HG02885 (cell line): ENCODE measurements at regions not wholly inside any gene's neighbourhood (a gene's known extent, or its start where the extent isn't known, plus 50 kb on each side); places are given as distances from the start of the nearest gene placed in this dataset.
"Not testable (repeated sequence)": the region's sequence is repeated elsewhere in the genome, so short reads cannot be mapped to it uniquely, and the experiment has no call there.

ENCODE experiments used
- ATAC-seq: cut with Tn5 transposase; IDR thresholded peaks from one replicate; pipeline ENCODE4 v1.9.1; 2021; ENCODE audit warnings: mild to moderate bottlenecking; ENCODE audit not compliant: unreplicated experiment, poor library complexity

GRCh38 chr4:81704461-81704860 is 232.8 kb upstream of the RASGEF1B start:
- no peak for ATAC-seq

GRCh38 chr4:81700189-81700588 is 228.5 kb upstream of the RASGEF1B start:
- ATAC-seq: no peak

GRCh38 chr4:81698538-81699296 is 227.0 kb upstream of the RASGEF1B start:
- ATAC-seq: no peak

GRCh38 chr4:81694176-81694913 is 222.6 kb upstream of the RASGEF1B start:
- no peak for ATAC-seq

DNA sequence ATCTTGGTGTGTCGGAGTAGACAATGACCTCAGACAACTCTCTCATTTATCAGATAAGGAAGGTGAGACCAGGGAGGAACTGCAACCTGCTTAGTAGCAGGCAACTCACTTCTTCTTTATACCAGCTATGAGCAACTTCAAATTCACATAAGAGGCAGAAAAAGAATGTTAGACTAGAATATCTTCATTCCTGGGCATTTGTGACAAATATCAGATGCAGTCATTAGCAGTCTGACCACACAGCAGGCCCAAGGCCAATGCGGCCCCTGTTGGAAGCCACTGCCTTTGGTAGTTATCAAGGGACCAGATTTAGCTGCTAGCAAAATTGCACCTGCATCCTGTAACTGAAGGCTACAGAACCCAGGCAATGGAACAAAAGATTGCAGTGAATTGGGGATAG is 219.2 kb upstream of the RASGEF1B start:
- ATAC-seq: no peak

DNA sequence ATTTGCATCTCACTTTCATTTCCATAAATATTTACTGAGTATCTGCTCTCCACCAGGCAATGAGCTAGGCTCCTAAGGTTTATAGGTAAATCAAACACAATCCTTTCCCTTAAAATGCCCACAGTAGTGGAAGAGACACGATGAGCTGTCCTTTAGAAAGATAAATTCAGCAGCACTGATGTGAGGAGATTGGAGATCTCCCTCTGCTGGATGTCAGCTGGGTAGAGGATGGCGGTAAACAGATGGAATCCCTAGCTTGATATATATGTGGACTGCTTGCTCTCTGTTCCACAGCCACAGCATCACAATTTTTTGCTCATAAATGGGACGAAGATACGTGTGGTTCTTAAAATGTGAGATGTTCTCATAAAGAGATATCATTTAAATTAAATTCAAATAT is 216.4 kb upstream of the RASGEF1B start:
- ATAC-seq: no peak

DNA sequence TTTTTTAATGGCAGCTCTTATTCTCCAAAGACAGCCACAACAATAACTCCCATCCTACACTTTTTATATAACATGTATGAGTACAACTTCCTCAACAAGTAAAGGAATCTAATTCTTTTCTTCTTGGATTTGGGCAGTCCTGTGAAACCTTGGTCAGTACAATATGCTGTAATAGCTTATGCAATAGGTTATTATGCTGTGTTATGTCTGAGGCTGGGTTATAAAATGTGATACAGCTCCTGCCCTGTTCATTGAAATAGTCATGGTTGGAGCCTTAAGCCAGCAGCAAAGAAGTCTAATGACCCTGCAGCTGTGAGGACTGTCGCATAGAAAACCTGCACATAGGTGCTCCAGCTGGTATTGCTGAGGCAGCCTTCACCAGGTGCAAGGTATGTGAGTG is 215.8 kb upstream of the RASGEF1B start:
- ATAC-seq: no peak

DNA sequence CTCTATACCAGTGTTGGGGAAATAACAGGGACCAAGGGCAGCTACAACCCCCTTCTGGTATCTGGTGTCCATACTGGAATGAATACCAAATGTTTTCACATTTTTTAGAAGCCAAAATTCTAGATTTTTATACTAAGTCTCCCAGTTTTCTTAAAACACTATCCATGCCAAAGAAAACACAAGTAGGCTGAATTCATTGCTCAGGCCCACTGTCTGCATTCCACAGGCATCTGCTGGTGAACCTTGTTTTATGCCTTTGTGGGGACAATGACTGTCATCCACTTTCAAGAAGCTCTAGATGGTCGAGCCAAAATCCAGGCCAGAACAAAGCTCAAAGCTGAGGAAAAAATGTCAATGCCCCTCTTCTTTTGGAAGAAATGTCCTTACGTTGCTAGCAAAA is 213.4 kb upstream of the RASGEF1B start:
- no peak for ATAC-seq

DNA sequence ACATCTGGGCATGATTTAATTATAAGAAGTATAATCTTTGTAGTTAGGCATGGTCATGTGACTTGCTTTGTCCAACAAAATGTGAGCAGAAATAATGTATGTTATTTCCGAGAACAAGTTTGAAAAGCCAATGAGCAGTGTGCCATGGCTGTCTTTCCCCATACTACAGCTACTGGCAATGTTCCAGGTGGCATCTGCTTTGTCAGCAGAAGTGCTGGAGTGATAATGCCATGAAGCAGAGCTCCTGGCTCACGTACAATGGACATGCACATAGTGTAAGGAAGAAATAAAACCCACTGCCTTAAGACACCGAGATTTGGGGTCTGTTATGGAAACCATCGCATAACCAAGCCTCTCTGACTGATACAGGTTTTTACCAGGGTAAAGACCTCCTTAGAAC is 212.6 kb upstream of the RASGEF1B start:
- ATAC-seq: no peak

DNA sequence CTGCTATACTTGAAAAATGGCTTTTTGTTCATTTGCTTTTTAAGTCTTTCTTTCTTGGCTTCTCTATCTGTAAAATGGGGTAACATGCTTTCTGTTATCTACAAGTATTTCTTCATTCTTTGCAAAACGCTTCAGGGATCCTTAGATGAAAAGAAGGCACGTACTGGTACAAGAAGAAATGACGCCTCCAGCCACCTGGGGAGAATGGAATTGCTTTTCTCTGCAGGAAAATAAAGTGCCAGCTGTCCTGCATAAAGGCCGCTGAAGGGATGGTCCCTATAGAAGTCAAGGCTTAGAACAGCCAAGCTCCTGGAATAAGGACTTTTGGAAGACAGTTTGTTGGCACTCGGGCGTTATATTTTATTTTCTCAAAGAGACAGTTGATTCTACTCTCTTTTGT is 210.8 kb upstream of the RASGEF1B start:
- no peak for ATAC-seq

DNA sequence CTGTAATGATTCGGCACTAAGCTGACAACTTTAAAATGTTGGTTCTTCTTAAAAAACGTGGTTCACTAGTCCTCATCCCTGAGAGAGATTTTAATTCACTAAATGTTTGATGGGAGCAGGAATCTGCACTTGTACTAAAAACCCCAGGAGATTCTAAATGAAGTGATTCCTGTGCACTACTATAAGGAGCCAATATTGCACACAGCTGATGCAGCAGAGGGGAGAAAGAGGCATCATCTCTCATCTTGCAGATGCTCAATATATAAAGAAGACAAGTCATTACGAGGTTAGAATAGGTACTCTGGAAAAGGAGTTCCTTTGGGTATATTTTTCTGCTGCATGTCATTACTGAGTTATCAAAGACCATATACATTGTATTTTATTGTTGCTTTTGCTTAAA is 207.6 kb upstream of the RASGEF1B start:
- no peak for ATAC-seq

DNA sequence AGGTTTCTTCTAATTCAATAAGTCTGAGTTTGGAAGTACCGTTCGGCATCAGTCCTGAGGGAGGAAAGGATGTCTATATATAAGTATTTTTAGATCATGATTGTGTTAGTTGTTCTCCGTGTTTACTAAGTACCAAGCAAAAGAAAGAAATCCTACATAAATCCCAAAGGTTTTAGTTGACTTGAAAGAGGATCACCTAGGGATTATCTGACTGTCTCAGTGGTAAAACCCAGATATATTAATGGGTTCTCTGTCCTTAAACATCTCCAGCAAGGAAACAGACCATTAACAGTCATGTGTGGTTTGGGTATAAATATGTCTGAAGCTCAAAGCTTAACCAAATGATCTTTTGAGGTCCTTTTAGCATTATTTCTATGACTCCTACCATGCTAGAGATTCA is 207.1 kb upstream of the RASGEF1B start:
- no peak for ATAC-seq

- no peak for ATAC-seq
These were observed 204.8 kb upstream of the RASGEF1B start for GRCh38 chr4:81676537-81676936.

GRCh38 chr4:81675791-81676393 is 204.2 kb upstream of the RASGEF1B start:
- ATAC-seq: no peak

- ATAC-seq: no peak
These were observed 202.3 kb upstream of the RASGEF1B start for GRCh38 chr4:81673961-81674360.

DNA sequence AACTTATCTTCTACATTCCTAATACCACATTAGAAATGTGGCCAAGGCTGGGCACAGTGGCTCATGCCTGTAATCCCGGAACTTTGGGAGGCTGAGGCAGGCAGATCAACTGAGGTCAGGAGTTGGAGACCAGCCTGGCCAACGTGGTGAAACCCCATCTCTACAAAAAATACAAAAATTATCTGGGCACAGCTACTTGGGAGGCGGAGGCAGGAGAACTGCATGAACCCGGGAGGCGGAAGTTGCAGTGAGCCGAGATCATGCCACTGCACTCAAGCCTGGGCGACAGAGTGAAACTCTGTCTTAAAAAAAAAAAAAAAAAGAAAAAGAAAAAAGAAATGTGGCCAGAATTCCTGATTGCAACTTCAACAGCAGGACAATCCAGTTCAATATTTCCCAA is 196.6 kb upstream of the RASGEF1B start:
- not testable (repeated sequence) for ATAC-seq

GRCh38 chr4:81667539-81667938 is 195.8 kb upstream of the RASGEF1B start:
- no peak for ATAC-seq

DNA sequence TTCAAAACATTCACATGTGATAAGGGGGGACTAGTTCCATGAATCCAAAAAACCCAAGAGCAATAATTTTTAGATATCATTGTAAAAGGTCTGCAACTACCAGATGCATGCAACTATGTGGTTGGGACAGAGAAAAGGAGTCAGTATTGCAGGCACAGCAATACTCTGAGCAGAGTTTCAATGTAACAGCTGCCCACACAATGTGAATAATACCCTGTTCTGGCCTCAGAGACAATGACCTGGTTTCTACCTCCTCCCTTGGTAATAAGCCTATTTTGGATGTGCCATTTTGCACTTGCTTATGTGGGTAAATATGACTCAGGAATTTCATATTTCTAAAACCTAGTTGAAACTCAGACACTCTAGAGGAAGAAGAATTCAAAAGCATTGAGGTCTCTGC is 194.8 kb upstream of the RASGEF1B start:
- no peak for ATAC-seq

DNA sequence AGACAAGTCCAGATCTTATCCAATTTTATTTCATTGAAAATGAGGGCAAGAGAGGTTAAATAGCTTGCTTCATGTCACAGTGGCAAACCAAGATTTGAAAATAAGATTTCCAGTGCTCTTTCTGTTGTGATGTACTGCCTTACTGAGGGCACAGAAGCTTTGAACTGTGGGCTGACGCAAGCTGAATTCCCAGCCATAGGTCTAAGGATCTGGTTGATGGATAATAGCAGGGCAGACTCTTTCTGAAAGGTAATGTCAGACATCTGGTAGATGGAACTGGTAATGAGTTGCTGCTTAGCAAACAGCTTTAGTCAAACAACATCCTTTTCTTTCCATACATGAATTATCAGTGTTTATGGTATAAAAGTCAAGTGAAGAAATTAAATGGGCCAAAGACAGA is 193.9 kb upstream of the RASGEF1B start:
- ATAC-seq: no peak

- no peak for ATAC-seq
These were observed 193.3 kb upstream of the RASGEF1B start for GRCh38 chr4:81665045-81665444.

DNA sequence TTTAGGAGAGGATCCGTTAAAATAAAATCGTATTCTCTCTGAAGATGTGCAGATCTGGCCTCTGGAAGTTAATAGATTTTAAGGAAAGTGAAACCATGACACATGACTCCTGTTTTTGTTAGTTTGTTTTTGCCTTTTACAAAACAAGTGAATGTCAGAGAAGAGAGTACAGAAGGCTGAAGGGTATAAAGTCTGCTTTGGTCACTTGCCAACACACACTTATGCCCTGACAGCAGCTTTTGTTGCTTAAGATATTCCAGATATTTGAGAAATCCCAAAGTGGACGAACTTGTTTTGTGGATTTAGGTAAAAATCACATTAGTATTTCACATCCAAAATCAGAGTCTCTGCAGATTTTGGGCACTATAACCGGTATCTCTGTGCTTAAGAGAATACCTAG is 192.4 kb upstream of the RASGEF1B start:
- ATAC-seq: no peak

DNA sequence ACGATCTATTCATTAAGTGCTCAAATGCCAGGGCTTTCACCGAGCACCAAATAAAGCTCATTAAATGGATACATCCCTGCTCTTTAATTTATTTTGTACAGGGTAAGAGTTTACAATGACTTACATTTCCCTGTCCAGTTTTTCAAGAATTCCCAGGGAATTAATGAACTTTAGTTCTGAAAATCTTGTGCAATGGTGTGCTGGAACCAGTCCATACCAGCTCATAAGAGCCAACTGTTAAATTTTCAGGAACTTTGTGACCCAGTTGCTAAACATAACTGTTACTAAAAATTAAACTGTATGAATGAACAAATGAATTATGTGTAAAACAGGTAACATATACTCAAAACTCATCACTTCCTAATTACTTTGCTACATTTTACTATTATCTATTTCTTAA is 191.7 kb upstream of the RASGEF1B start:
- ATAC-seq: no peak
